Endothelial cell of umbilical vein (primary cell): ENCODE measurements at regions not wholly inside any gene's neighbourhood (a gene's known extent, or its start where the extent isn't known, plus 50 kb on each side); places are given as distances from the start of the nearest gene placed in this dataset.

Experiments used
- BruUV-seq: library from RNA; stranded (reverse); fragments of 400-500 nt; replicated peaks from 2 replicates; lab custom pipeline; 2021; lab: Mats Ljungman, UMichigan
- CTCF ChIA-PET: fragments of 300-600, 350-600 bp; sonication (Branson Sonifier 250); formaldehyde crosslinking; loops from one replicate; lab custom pipeline; 2021; ENCODE audit warnings: antibody characterized with exemption, inconsistent platforms; lab: Charles Lee
- POLR2A ChIA-PET: fragments of 300-600, 350-600 bp; sonication (Branson Sonifier 250); formaldehyde crosslinking; loops from one replicate; lab custom pipeline; 2021; ENCODE audit warnings: antibody characterized with exemption, inconsistent platforms; lab: Charles Lee
- DNase-seq: peaks from one replicate; pipeline ENCODE4 v3.0.0-alpha.2; 2011; ENCODE audit warnings: low read depth, low spot score
- FAIRE-seq: peaks from 2 replicates; lab custom pipeline; 2011; peaks lifted over from hg19 to GRCh38; lab: Jason Lieb, UNC
- H2AFZ ChIP-seq: 2 replicates; pipeline ENCODE4 v1.6.0; 2012; ENCODE audit warnings: low read depth, low read length, control low read depth, inconsistent platforms
- H3K27ac ChIP-seq: 2 replicates; pipeline ENCODE4 v1.5.1; 2011; ENCODE audit warnings: low read depth, mild to moderate bottlenecking, control low read depth, low read length, moderate library complexity; ENCODE audit not compliant: insufficient read depth
- H3K27me3 ChIP-seq, 2 experiments: 2 replicates each; pipeline versions ENCODE4 v1.6.0 to v1.6.1; 2011; ENCODE audit warnings: low read length in 2 of 2, mixed read lengths in 1 of 2; ENCODE audit not compliant: control insufficient read depth in 2 of 2, insufficient read depth in 2 of 2
- H3K36me3 ChIP-seq, 2 experiments: 2 replicates in 1 of 2; 3 replicates in 1 of 2; pipeline ENCODE4 v1.5.1; 2011; ENCODE audit warnings: low read length in 2 of 2, mild to moderate bottlenecking in 1 of 2, moderate library complexity in 1 of 2; ENCODE audit not compliant: control insufficient read depth in 2 of 2, insufficient read depth in 2 of 2; ENCODE audit errors: extremely low read depth in 1 of 2
- H3K4me1 ChIP-seq: 3 replicates; pipeline ENCODE4 v1.5.1; 2011; ENCODE audit warnings: mild to moderate bottlenecking, low read length; ENCODE audit not compliant: control insufficient read depth, insufficient read depth; ENCODE audit errors: extremely low read depth
- H3K4me2 ChIP-seq: 2 replicates; pipeline ENCODE4 v1.6.1; 2011; ENCODE audit warnings: low read length, control low read depth, mixed read lengths; ENCODE audit not compliant: insufficient read depth
- H3K4me3 ChIP-seq, 3 experiments: fragments of 200-600 bp in 1 of 3; sonication (generic), shearing (Covaris generic) in 1 of 3; replicated peaks in 1 of 3; 2 replicates each; pipeline ENCODE4 v1.5.1; 2011 to 2016; ENCODE audit warnings: control low read depth in 3 of 3, low read length in 3 of 3, mild to moderate bottlenecking in 2 of 3, inconsistent platforms in 1 of 3, low read depth in 1 of 3, moderate library complexity in 1 of 3; ENCODE audit not compliant: insufficient read depth in 1 of 3
- H3K79me2 ChIP-seq: 2 replicates; pipeline ENCODE4 v1.6.0; 2012; ENCODE audit warnings: low read length, inconsistent platforms; ENCODE audit not compliant: control insufficient read depth, insufficient read depth
- H3K9ac ChIP-seq: replicated peaks from 2 replicates; pipeline ENCODE3; 2011; ENCODE audit warnings: low read length, control low read depth; ENCODE audit not compliant: insufficient read depth; ENCODE audit errors: extremely low read depth
- H3K9me1 ChIP-seq: replicated peaks from 3 replicates; pipeline ENCODE4 v1.6.0; 2011; ENCODE audit warnings: mild to moderate bottlenecking, low read length; ENCODE audit not compliant: control insufficient read depth, insufficient read depth; ENCODE audit errors: extremely low read depth
- H3K9me3 ChIP-seq: replicated peaks from 2 replicates; pipeline ENCODE4 v1.5.1; 2012; ENCODE audit warnings: low read length, inconsistent platforms; ENCODE audit not compliant: control insufficient read depth, insufficient read depth
- H4K20me1 ChIP-seq: replicated peaks from 2 replicates; pipeline ENCODE3; 2011; ENCODE audit warnings: mild to moderate bottlenecking, low read length; ENCODE audit not compliant: control insufficient read depth, insufficient read depth; ENCODE audit errors: extremely low read depth
- EZH2 ChIP-seq: IDR thresholded peaks from 2 replicates; pipeline ENCODE4 v1.6.1; 2012; ENCODE audit warnings: borderline replicate concordance, low read depth, mild to moderate bottlenecking, moderate library complexity, low read length, inconsistent platforms; ENCODE audit not compliant: severe bottlenecking
- FOS ChIP-seq: IDR thresholded peaks from 2 replicates; pipeline ENCODE4 v1.6.1; 2011; ENCODE audit warnings: mild to moderate bottlenecking, low read length, moderate library complexity, borderline replicate concordance; ENCODE audit not compliant: insufficient read depth
- GATA2 ChIP-seq: IDR thresholded peaks from 2 replicates; pipeline ENCODE4 v1.7.0; 2011; ENCODE audit warnings: low read depth, mild to moderate bottlenecking, moderate library complexity, mixed read lengths, low read length; ENCODE audit not compliant: insufficient read length, insufficient read depth
- JUN ChIP-seq: IDR thresholded peaks from 2 replicates; pipeline ENCODE4 v1.6.1; 2011; ENCODE audit warnings: borderline replicate concordance, low read depth; ENCODE audit not compliant: insufficient read length, insufficient read depth
- MYC ChIP-seq: IDR thresholded peaks from one replicate; pipeline ENCODE4 v1.6.1; 2011; ENCODE audit warnings: mild to moderate bottlenecking, low read depth, low read length
- POLR2A ChIP-seq: IDR thresholded peaks from 2 replicates; pipeline ENCODE4 v1.6.1; 2012; ENCODE audit warnings: low read depth, mild to moderate bottlenecking, control low read depth, low read length
- POLR2AphosphoS5 ChIP-seq: IDR thresholded peaks from 2 replicates; pipeline ENCODE4 v1.6.1; 2012; ENCODE audit warnings: low read depth, mild to moderate bottlenecking, control low read depth, low read length, moderate library complexity; ENCODE audit not compliant: insufficient read depth
- dilution Hi-C: fragments of 300-500 bp; cut with MboI; formaldehyde crosslinking; loops from one replicate; pipeline ENCODE4 v1.15.0; 2019; ENCODE audit warnings: low sequenced_read_pairs; ENCODE audit not compliant: extremely low pct_ligation_motif_present
- intact Hi-C: fragments of 100-400 bp; cut with micrococcal nuclease; formaldehyde crosslinking; loops from one replicate; pipeline ENCODE4 v1.10.0; 2022
- TF ChIP-seq, protein P1 (sequence below): IDR thresholded peaks from 2 replicates; pipeline ENCODE4 v1.6.1; 2011; ENCODE audit not compliant: insufficient read depth, insufficient read length

DNA sequence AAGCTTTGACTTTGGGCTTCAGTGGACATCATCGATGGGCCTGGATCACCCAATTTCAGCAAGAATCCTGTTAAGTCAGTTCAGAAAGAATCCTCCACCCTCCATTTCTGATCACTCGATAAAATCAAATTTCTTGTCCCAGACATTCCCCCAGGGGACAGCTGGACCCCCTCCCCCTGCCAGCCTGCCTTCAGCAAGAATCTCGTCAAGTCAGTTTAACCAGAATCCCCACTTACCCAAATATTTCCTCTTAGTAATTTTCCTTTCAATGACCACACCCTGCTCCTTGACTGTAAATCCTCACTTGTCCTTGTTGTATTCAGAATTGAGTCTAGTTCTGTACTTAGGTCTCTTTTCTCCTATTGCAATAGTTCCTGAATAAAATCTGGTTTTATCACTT is 766.9 kb downstream of the XPNPEP1 start:
- DNase-seq (no peak), FAIRE-seq (no peak)
- dilution Hi-C loops (no loop called here), intact Hi-C loops (no loop called here)
- Histone ChIP-seq H4K20me1 (no peaks in the 10 kb centered on the region), H3K4me3 (no peak overlapping the region), H3K9me1 (no peaks in the 10 kb centered on the region), H3K79me2 (no peaks in the 10 kb centered on the region), H3K4me2 (no peak overlapping the region), H3K4me1 (no peaks in the 10 kb centered on the region), H3K9ac (no peak overlapping the region), H3K9me3 (peaks cover 3% of the 10 kb centered on the region), H3K27me3 (no peaks in the 10 kb centered on the region), H3K36me3 (no peaks in the 10 kb centered on the region), H3K27ac (no peak overlapping the region), H2AFZ (no peak overlapping the region)
- ChIA-PET CTCF (no interaction called here), POLR2A (no interaction called here)
- TF ChIP-seq EZH2 (no peak), POLR2A (no peak), JUN (no peak), FOS (no peak), MYC (no peak)
- TF ChIP-seq, protein P1, sequence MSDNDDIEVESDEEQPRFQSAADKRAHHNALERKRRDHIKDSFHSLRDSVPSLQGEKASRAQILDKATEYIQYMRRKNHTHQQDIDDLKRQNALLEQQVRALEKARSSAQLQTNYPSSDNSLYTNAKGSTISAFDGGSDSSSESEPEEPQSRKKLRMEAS = no peak
- BruUV-seq = no TSS peak

DNA sequence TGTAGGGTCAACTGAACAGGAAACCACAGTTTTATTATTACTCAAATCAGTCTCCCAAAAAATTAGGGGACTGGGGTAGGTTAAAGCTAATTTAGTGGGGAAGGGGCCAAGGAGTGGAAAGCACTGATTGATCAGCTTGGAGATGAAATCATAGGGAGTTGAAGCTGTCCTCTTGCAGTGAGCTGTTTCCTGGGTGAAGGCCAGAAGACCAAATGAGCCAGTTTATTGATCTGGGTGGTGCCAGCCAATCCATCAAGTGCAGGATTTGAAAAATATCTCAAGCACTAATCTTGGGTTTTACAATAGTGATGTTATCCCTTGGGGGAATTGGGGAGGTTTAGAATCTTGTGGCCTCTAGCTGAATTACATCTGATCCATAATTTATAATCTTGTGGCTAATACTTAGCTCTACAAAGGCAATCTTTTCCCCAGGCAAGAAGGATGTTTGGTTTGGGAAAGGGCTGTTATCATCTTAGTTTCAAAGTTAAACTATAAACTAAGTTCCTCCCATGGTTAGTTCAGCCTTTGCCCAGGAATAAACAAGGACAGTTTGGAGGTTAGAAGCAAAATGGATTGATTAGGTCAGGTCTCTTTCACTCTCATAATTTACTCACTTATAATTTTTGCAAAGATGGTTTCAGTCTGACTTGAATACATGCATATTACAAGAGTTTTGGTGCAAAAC is 773.5 kb downstream of the XPNPEP1 start:
- Histone ChIP-seq H3K4me2 (no peak overlapping the region), H3K4me3 (no peak overlapping the region), H3K27ac (no peak overlapping the region), H3K79me2 (no peaks in the 10 kb centered on the region), H2AFZ (no peak overlapping the region), H3K9me1 (no peaks in the 10 kb centered on the region), H3K9ac (no peak overlapping the region), H3K27me3 (no peaks in the 10 kb centered on the region), H3K9me3 (no peaks in the 10 kb centered on the region), H3K36me3 (no peaks in the 10 kb centered on the region), H4K20me1 (no peaks in the 10 kb centered on the region), H3K4me1 (no peaks in the 10 kb centered on the region)
- TF ChIP-seq EZH2 (no peak), POLR2A (no peak), POLR2AphosphoS5 (no peak), JUN (no peak), GATA2 (no peak), FOS (no peak)
- TF ChIP-seq, protein P1 = no peak
- ChIA-PET CTCF (no interaction called here), POLR2A (no interaction called here)
- dilution Hi-C loops (no loop called here), intact Hi-C loops (no loop called here)
- FAIRE-seq (no peak), DNase-seq (no peak)
- BruUV-seq = no TSS peak
